HG03439 (cell line): ENCODE measurements at regions not wholly inside any gene's neighbourhood (a gene's known extent, or its start where the extent isn't known, plus 50 kb on each side); places are given as distances from the start of the nearest gene placed in this dataset.

ENCODE experiments used
- ATAC-seq: cut with Tn5 transposase; IDR thresholded peaks from one replicate; pipeline ENCODE4 v1.9.1; 2021; ENCODE audit warnings: mild to moderate bottlenecking, moderate library complexity; ENCODE audit not compliant: unreplicated experiment

- ATAC-seq, result no peak
Observed at GRCh38 chr5:97388794-97389193, 205.7 kb upstream of the RIOK2 start.

GRCh38 chr5:97400537-97400936 lies 217.5 kb upstream of the RIOK2 start:
- no peak for ATAC-seq

- ATAC-seq, result no peak
Observed at GRCh38 chr5:97405941-97406340, 222.9 kb upstream of the RIOK2 start.

GRCh38 chr5:97406946-97407676 lies 224.1 kb upstream of the RIOK2 start:
- no peak for ATAC-seq

GRCh38 chr5:97408331-97408730 lies 225.3 kb upstream of the RIOK2 start:
- ATAC-seq, result no peak

GRCh38 chr5:97412959-97413358 lies 229.9 kb upstream of the RIOK2 start:
- no peak for ATAC-seq

GRCh38 chr5:97417986-97418385 lies 234.9 kb upstream of the RIOK2 start:
- ATAC-seq, result no peak

- ATAC-seq, result no peak
Observed at GRCh38 chr5:97418462-97418861, 235.4 kb upstream of the RIOK2 start.

GRCh38 chr5:97420646-97421045 lies 237.6 kb upstream of the RIOK2 start:
- no peak for ATAC-seq

- no peak for ATAC-seq
Observed at GRCh38 chr5:97422678-97423077, 239.6 kb upstream of the RIOK2 start.

GRCh38 chr5:97425511-97425910 lies 242.5 kb upstream of the RIOK2 start:
- no peak for ATAC-seq

GRCh38 chr5:97427235-97427634 lies 244.2 kb upstream of the RIOK2 start:
- no peak for ATAC-seq

- ATAC-seq, result no peak
Observed at GRCh38 chr5:97434021-97434420, 251.0 kb upstream of the RIOK2 start.

GRCh38 chr5:97436405-97436804 lies 253.4 kb upstream of the RIOK2 start:
- ATAC-seq, result no peak

GRCh38 chr5:97443740-97444139 lies 260.7 kb upstream of the RIOK2 start:
- no peak for ATAC-seq

- no peak for ATAC-seq
Observed at GRCh38 chr5:97449172-97449571, 266.1 kb upstream of the RIOK2 start.

- no peak for ATAC-seq
Observed at GRCh38 chr5:97452646-97453045, 269.6 kb upstream of the RIOK2 start.

- ATAC-seq, result no peak
Observed at GRCh38 chr5:97453263-97453662, 270.2 kb upstream of the RIOK2 start.

- no peak for ATAC-seq
Observed at GRCh38 chr5:97454015-97454414, 271.0 kb upstream of the RIOK2 start.

- ATAC-seq, result no peak
Observed at GRCh38 chr5:97455996-97456395, 272.9 kb upstream of the RIOK2 start.

GRCh38 chr5:97458851-97459250 lies 275.8 kb upstream of the RIOK2 start:
- ATAC-seq, result no peak

GRCh38 chr5:97471951-97472350 lies 288.9 kb upstream of the RIOK2 start:
- no peak for ATAC-seq

GRCh38 chr5:97475847-97476246 lies 292.8 kb upstream of the RIOK2 start:
- ATAC-seq, result no peak
